MCF 10A (cell line): ENCODE measurements at regions not wholly inside any gene's neighbourhood (a gene's known extent, or its start where the extent isn't known, plus 50 kb on each side); places are given as distances from the start of the nearest gene placed in this dataset.

Experiments used
- BruUV-seq: library from RNA; stranded (reverse); fragments of 400-500 nt; replicated peaks from 2 replicates; lab custom pipeline; 2021; lab: Mats Ljungman, UMichigan
- CTCF ChIA-PET: fragments of 300-600 bp; sonication (Branson Sonifier 250); formaldehyde crosslinking; extraction: SDS; loops from one replicate; lab custom pipeline; 2021; ENCODE audit warnings: antibody characterized with exemption, inconsistent platforms; lab: Yijun Ruan, JAX
- POLR2A ChIA-PET: fragments of 300-600, 350-650 bp; sonication (Branson Sonifier 250); formaldehyde crosslinking; extraction: SDS; loops from one replicate; lab custom pipeline; 2020; ENCODE audit warnings: antibody characterized with exemption, inconsistent platforms; lab: Yijun Ruan, JAX
- DNase-seq: peaks from one replicate; pipeline ENCODE4 v3.0.0-alpha.2; 2018; ENCODE audit not compliant: unreplicated experiment
- H3K27ac Mint-ChIP-seq: one replicate; pipeline ENCODE4 v1.8.0; 2022; ENCODE audit warnings: mild to moderate bottlenecking, low read depth, mixed read lengths; ENCODE audit not compliant: unreplicated experiment
- H3K27me3 Mint-ChIP-seq: one replicate; pipeline ENCODE4 v1.8.0; 2022; ENCODE audit warnings: mixed read lengths; ENCODE audit not compliant: insufficient read depth, unreplicated experiment
- H3K36me3 Mint-ChIP-seq: one replicate; pipeline ENCODE4 v1.8.0; 2022; ENCODE audit warnings: mild to moderate bottlenecking, moderate library complexity, mixed read lengths; ENCODE audit not compliant: insufficient read depth, unreplicated experiment
- H3K4me1 Mint-ChIP-seq: one replicate; pipeline ENCODE4 v1.8.0; 2022; ENCODE audit warnings: mixed read lengths; ENCODE audit not compliant: insufficient read depth, unreplicated experiment
- H3K4me3 Mint-ChIP-seq: one replicate; pipeline ENCODE4 v1.8.0; 2022; ENCODE audit warnings: mild to moderate bottlenecking, moderate library complexity, mixed read lengths; ENCODE audit not compliant: unreplicated experiment
- H3K9me3 Mint-ChIP-seq: one replicate; pipeline ENCODE4 v1.8.0; 2022; ENCODE audit warnings: mixed read lengths; ENCODE audit not compliant: unreplicated experiment
- CTCF ChIP-seq: fragments of 200-600 bp; IDR thresholded peaks from one replicate; pipeline ENCODE4 v1.8.0; 2022; ENCODE audit warnings: antibody characterized with exemption, mild to moderate bottlenecking; ENCODE audit not compliant: unreplicated experiment
- intact Hi-C: fragments of 100-400 bp; cut with micrococcal nuclease; formaldehyde crosslinking; loops from 2 replicates; pipeline ENCODE4 v1.14.1; 2022

DNA sequence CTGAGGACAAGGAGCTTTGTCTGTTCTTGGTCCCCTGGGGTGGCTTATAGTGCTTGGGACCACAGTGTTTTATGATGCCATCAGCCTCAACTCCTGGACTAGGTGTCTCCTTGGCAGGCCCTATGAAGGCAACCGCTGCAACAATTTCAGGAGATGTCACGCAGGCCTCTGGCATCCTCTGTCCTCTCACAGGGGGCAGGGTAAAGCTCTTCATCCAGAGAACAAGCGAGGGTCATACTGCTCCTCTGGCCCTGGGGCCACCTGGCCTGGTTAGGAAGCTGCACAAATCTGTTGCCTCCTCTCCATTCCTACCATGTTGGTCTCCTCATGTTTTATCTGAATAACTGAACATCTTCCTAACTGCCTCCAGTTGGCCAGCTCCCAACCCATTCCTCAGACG lies 148.9 kb upstream of the SPEF2 start:
- Mint-ChIP-seq H3K4me3 (no peak overlapping the region), H3K4me1 (peaks cover 10% of the 10 kb centered on the region), H3K9me3 (no peaks in the 10 kb centered on the region), H3K36me3 (no peaks in the 10 kb centered on the region), H3K27me3 (no peaks in the 10 kb centered on the region), H3K27ac (no peak overlapping the region)
- TF ChIP-seq CTCF, result no peak
- POLR2A ChIA-PET, result no interaction called here
- CTCF ChIA-PET, result interaction anchor here (0.6 kb wide), 1 partner anchor 1734 kb away, joined by 3 read pairs; no protein-coding TSS in a partner anchor
- intact Hi-C loops, result no loop called here
- no TSS peak for BruUV-seq
- DNase-seq, result no peak

DNA sequence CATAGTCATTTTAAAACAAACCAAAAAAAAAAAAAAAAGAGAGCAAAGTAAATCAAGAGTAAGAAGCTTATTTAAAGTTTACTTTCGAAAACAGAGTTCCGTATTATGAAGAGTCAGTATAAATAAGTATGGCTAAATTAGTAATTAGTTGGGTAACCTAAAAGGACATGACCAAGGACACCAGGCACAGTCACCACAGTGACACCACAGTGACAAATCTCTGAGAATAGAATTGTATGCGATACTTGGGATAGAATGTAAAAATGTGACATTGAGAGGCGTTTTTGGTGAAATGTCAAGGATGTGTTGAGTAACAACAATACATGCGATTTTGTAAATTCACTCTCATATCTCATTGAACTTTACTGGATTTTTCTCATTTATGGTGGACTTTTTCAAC lies 150.9 kb upstream of the SPEF2 start:
- CTCF ChIA-PET, result no interaction called here
- Mint-ChIP-seq H3K4me1 (peaks cover 10% of the 10 kb centered on the region), H3K27ac (no peak overlapping the region), H3K36me3 (no peaks in the 10 kb centered on the region), H3K9me3 (no peaks in the 10 kb centered on the region), H3K4me3 (no peak overlapping the region), H3K27me3 (no peaks in the 10 kb centered on the region)
- no TSS peak for BruUV-seq
- intact Hi-C loops, result no loop called here
- TF ChIP-seq CTCF, result no peak
- POLR2A ChIA-PET, result no interaction called here
- DNase-seq, result no peak

- no peak for TF ChIP-seq CTCF
- no peaks in the 10 kb centered on the region for H3K27me3 Mint-ChIP-seq
- BruUV-seq, result no TSS peak
- POLR2A ChIA-PET, result no interaction called here
- no peaks in the 10 kb centered on the region for H3K9me3 Mint-ChIP-seq
- no peak overlapping the region for H3K4me3 Mint-ChIP-seq
- CTCF ChIA-PET, result interaction anchor here (0.6 kb wide), 1 partner anchor 252 kb away, joined by 3 read pairs; no protein-coding TSS in a partner anchor
- intact Hi-C loops, result no loop called here
- H3K27ac Mint-ChIP-seq, result no peak overlapping the region
- no peak for DNase-seq
- H3K4me1 Mint-ChIP-seq, result no peaks in the 10 kb centered on the region
- H3K36me3 Mint-ChIP-seq, result no peaks in the 10 kb centered on the region
Observed at GRCh38 chr5:35464757-35465156, 152.9 kb upstream of the SPEF2 start.

GRCh38 chr5:35461530-35461929 lies 156.1 kb upstream of the SPEF2 start:
- Mint-ChIP-seq H3K4me3 (no peak overlapping the region), H3K4me1 (no peaks in the 10 kb centered on the region), H3K27me3 (no peaks in the 10 kb centered on the region), H3K36me3 (no peaks in the 10 kb centered on the region), H3K9me3 (peaks cover 3% of the 10 kb centered on the region), H3K27ac (no peak overlapping the region)
- no TSS peak for BruUV-seq
- ChIA-PET POLR2A (no interaction called here), CTCF (interaction anchor here (0.5 kb wide), 1 partner anchor 619 kb away, joined by 3 read pairs; no protein-coding TSS in a partner anchor)
- no peak for TF ChIP-seq CTCF
- no peak for DNase-seq
- intact Hi-C loops, result no loop called here
